ENCODE measurements at regions not wholly inside any gene's neighbourhood (a gene's known extent, or its start where the extent isn't known, plus 50 kb on each side); places are given as distances from the start of the nearest gene placed in this dataset.

DNA sequence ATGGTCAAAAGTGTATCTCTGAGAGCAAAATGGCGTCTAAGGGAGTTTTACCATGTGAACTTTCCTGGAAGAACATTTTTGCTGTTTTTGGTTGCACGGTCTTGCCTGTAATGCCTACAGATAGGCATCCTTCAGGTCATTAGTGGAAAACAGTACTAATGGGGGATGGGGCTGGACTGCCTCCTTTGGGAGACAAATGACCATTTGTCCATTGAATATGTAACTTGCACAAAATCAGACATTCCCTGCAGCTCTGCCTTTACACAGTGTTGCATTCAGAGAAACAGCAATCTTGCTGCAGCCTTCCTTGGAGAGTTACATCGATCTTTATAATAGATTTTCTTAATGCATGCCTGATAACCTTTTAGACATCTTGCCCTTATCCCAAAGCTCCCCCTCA, 138.5 kb upstream of the EGFLAM start:
- no peak for DNase-seq
- Mint-ChIP-seq H3K27me3 (ENCODE audit: insufficient read depth) (peaks cover 2% of the 10 kb centered on the region; the same call in 1 of the 2 replicates), H3K27ac (no peak overlapping the region), H3K9me3 (no peaks in the 10 kb centered on the region), H3K4me1 (ENCODE audit: low read depth) (no peaks in the 10 kb centered on the region; the same call in 1 of the 2 replicates), H3K36me3 (ENCODE audit: low read depth) (no peaks in the 10 kb centered on the region), H3K4me3 (no peak overlapping the region)
- TF ChIP-seq, protein P1, sequence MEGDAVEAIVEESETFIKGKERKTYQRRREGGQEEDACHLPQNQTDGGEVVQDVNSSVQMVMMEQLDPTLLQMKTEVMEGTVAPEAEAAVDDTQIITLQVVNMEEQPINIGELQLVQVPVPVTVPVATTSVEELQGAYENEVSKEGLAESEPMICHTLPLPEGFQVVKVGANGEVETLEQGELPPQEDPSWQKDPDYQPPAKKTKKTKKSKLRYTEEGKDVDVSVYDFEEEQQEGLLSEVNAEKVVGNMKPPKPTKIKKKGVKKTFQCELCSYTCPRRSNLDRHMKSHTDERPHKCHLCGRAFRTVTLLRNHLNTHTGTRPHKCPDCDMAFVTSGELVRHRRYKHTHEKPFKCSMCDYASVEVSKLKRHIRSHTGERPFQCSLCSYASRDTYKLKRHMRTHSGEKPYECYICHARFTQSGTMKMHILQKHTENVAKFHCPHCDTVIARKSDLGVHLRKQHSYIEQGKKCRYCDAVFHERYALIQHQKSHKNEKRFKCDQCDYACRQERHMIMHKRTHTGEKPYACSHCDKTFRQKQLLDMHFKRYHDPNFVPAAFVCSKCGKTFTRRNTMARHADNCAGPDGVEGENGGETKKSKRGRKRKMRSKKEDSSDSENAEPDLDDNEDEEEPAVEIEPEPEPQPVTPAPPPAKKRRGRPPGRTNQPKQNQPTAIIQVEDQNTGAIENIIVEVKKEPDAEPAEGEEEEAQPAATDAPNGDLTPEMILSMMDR (IDR thresholded peaks at IDR 0.05), result no peak

DNA sequence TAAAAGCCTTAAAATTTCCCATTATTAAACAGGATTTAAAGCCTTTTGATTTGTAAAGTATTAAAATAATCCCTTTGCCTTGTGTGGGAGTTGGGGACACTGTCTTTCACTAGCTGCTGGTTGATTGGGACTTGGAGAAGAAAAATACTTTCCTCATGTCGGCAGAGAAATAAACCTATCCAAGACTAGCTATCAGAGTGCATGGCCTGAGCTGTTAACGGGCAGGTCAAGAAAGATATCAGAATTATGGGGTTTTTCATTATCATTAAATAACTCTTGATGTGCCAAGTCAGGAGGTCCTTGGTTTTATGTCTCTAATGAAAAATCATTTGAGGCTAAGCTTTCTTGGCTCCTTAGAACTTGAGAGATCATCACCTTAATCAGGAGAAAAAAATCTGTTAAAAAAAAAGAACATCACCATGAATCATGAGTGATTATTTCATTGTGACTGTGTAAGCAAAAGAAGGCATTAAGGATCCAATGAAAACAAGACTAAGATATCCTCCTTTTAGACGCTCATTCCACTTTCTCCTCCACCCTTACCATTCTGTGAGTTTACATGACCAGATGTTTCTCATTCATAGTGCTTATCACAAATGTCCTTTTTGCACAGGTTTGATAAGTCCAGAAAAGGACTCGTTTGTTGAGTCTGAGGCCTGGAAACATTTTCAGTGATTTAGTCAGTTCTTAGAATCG, 140.4 kb upstream of the EGFLAM start:
- no peaks in the 10 kb centered on the region for H3K9me3 Mint-ChIP-seq
- H3K4me3 Mint-ChIP-seq, result no peak overlapping the region
- no peaks in the 10 kb centered on the region for H3K36me3 Mint-ChIP-seq (ENCODE audit: low read depth)
- TF ChIP-seq, protein P1 (IDR thresholded peaks at IDR 0.05), result no peak
- H3K27ac Mint-ChIP-seq, result no peak overlapping the region
- no peaks in the 10 kb centered on the region; the same call in 1 of the 2 replicates for H3K4me1 Mint-ChIP-seq (ENCODE audit: low read depth)
- DNase-seq, result no peak
- H3K27me3 Mint-ChIP-seq (ENCODE audit: insufficient read depth), result peaks cover 5% of the 10 kb centered on the region; the same call in 1 of the 2 replicates

DNA sequence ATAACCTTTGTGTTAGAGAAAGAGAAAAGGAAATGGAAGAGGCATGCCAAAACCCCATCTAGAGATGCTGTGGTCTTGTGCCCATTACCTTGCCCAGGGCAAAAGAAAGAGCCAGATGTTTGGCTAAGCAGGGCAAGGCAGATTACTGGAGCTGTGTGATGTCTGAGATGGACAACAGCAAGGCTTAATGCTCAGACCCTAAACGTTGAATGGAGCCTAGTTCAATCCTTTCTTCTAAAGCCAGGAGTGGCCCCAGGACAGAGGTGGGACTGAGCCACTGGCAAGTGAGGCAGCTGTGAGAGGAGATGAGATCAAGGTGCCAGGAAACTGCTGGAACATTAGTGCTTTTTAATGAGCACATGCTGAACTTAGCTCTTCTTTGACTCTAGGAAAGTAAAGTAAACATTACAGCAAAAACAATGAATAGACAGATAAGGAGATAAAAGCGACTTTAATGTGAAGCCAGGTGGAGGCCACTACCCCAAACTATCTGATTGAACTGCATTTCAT, 143.0 kb upstream of the EGFLAM start:
- Mint-ChIP-seq H3K27me3 (ENCODE audit: insufficient read depth) (peaks cover 5% of the 10 kb centered on the region; the same call in 1 of the 2 replicates), H3K9me3 (no peaks in the 10 kb centered on the region), H3K4me3 (no peak overlapping the region), H3K27ac (no peak overlapping the region), H3K4me1 (ENCODE audit: low read depth) (no peaks in the 10 kb centered on the region; the same call in 1 of the 2 replicates), H3K36me3 (ENCODE audit: low read depth) (no peaks in the 10 kb centered on the region)
- DNase-seq, result no peak
- TF ChIP-seq, protein P1 (IDR thresholded peaks at IDR 0.05), result no peak

DNA sequence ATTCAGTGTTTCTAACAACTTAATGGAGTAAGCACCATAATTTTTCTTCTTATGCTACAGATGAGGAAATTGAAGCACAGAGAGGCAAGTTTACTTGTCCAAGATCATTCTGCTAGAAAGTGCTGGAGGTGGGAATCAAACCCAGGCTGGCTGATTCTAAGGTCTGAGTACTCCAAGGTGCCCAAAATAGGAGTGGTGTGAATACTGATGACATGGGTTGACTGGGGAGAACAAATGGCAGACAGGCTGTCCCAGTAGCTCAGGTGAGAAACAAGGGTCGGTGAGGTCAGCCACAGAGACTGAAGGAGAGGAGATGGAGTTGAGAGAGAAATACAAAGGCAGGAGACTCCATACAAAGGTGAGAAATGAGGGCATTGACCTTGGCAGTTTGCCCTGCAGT, 144.5 kb upstream of the EGFLAM start:
- H3K27me3 Mint-ChIP-seq (ENCODE audit: insufficient read depth), result peaks cover 5% of the 10 kb centered on the region; the same call in 1 of the 2 replicates

DNA sequence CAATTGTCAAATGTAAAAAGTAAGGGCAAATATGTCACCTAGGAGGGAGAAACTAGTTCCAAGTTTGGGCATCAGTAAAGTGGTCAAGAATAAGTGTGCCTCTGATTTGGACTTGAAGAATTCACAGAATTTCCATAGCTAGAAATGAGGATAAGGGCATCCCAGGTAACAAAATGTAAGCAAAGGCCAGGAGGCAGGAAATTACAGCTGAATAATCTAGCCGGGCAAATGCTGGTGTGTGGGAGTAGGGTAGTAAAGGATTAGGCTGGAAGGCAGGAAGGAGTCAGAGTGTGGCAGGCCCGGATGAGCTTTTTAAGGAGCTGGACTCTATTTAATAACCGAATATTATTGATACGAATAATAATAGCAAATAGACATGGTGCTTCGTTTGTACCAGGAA, 144.9 kb upstream of the EGFLAM start:
- Mint-ChIP-seq H3K27me3 (ENCODE audit: insufficient read depth) (peaks cover 5% of the 10 kb centered on the region; the same call in 1 of the 2 replicates), H3K4me1 (ENCODE audit: low read depth) (no peaks in the 10 kb centered on the region; the same call in 1 of the 2 replicates), H3K4me3 (no peak overlapping the region), H3K9me3 (no peaks in the 10 kb centered on the region), H3K36me3 (ENCODE audit: low read depth) (no peaks in the 10 kb centered on the region), H3K27ac (no peak overlapping the region)
- no peak for DNase-seq
- TF ChIP-seq, protein P1 (IDR thresholded peaks at IDR 0.05), result no peak

More for the DNA sequence above, 144.5 kb upstream of the EGFLAM start:
- Mint-ChIP-seq H3K36me3 (ENCODE audit: low read depth) (no peaks in the 10 kb centered on the region), H3K27ac (no peak overlapping the region), H3K4me3 (no peak overlapping the region), H3K4me1 (ENCODE audit: low read depth) (no peaks in the 10 kb centered on the region; the same call in 1 of the 2 replicates), H3K9me3 (no peaks in the 10 kb centered on the region)
- TF ChIP-seq, protein P1 (IDR thresholded peaks at IDR 0.05), result no peak
- DNase-seq, result no peak

Data from HFFc6 (cell line).